ENCODE measurements at regions not wholly inside any gene's neighbourhood (a gene's known extent, or its start where the extent isn't known, plus 50 kb on each side); places are given as distances from the start of the nearest gene placed in this dataset.
A peak's percentile ranks its signal among the peaks of the same experiment; 100 is the strongest.

- Histone ChIP-seq H3K27me3 (ENCODE audit: control insufficient read depth, insufficient read depth, low read length) (peaks cover 2% of the 10 kb centered on the region), H3K4me3 (ENCODE audit: low read depth, low read length) (no peak overlapping the region), H3K36me3 (ENCODE audit: control insufficient read depth, insufficient read depth, low read length) (no peaks in the 10 kb centered on the region)
- DNase-seq (ENCODE audit: low read depth) (no peak), FAIRE-seq (no peak)
- TF ChIP-seq CTCF (IDR thresholded peaks at IDR 0.05; ENCODE audit: insufficient read depth, low read length, severe bottlenecking): no peak
These were observed 68.6 kb upstream of the PAX6 start for GRCh38 chr11:31879681-31880080.

- no peak for TF ChIP-seq CTCF (IDR thresholded peaks at IDR 0.05; ENCODE audit: insufficient read depth, low read length, severe bottlenecking)
- FAIRE-seq: no peak
- Histone ChIP-seq H3K4me3 (ENCODE audit: low read depth, low read length) (no peak overlapping the region), H3K27me3 (ENCODE audit: control insufficient read depth, insufficient read depth, low read length) (peaks cover 5% of the 10 kb centered on the region), H3K36me3 (ENCODE audit: control insufficient read depth, insufficient read depth, low read length) (no peaks in the 10 kb centered on the region)
- DNase-seq (ENCODE audit: low read depth): no peak
These were observed 66.7 kb upstream of the PAX6 start for GRCh38 chr11:31877863-31878262.

- H3K27me3 ChIP-seq (ENCODE audit: control insufficient read depth, insufficient read depth, low read length): peaks cover 5% of the 10 kb centered on the region
These were observed 66.0 kb upstream of the PAX6 start for GRCh38 chr11:31877083-31877482.

GRCh38 chr11:31875866-31876560 is 64.9 kb upstream of the PAX6 start:
- FAIRE-seq (no peak), DNase-seq (ENCODE audit: low read depth) (no peak)
- no peaks in the 10 kb centered on the region for H3K36me3 ChIP-seq (ENCODE audit: control insufficient read depth, insufficient read depth, low read length)
- peaks cover 5% of the 10 kb centered on the region for H3K27me3 ChIP-seq (ENCODE audit: control insufficient read depth, insufficient read depth, low read length)
- H3K4me3 ChIP-seq (ENCODE audit: low read depth, low read length): no peak overlapping the region
- no peak for TF ChIP-seq CTCF (IDR thresholded peaks at IDR 0.05; ENCODE audit: insufficient read depth, low read length, severe bottlenecking)

More at GRCh38 chr11:31877083-31877482, 66.0 kb upstream of the PAX6 start:
- no peak for TF ChIP-seq CTCF (IDR thresholded peaks at IDR 0.05; ENCODE audit: insufficient read depth, low read length, severe bottlenecking)
- no peak for DNase-seq (ENCODE audit: low read depth)
- H3K4me3 ChIP-seq (ENCODE audit: low read depth, low read length): no peak overlapping the region
- no peak for FAIRE-seq
- no peaks in the 10 kb centered on the region for H3K36me3 ChIP-seq (ENCODE audit: control insufficient read depth, insufficient read depth, low read length)

GRCh38 chr11:31874631-31875191 is 63.6 kb upstream of the PAX6 start:
- FAIRE-seq (no peak), DNase-seq (ENCODE audit: low read depth) (no peak)
- H3K27me3 ChIP-seq (ENCODE audit: control insufficient read depth, insufficient read depth, low read length): peaks cover 5% of the 10 kb centered on the region
- TF ChIP-seq CTCF (IDR thresholded peaks at IDR 0.05; ENCODE audit: insufficient read depth, low read length, severe bottlenecking): no peak
- no peak overlapping the region for H3K4me3 ChIP-seq (ENCODE audit: low read depth, low read length)
- no peaks in the 10 kb centered on the region for H3K36me3 ChIP-seq (ENCODE audit: control insufficient read depth, insufficient read depth, low read length)

- peaks cover 5% of the 10 kb centered on the region for H3K27me3 ChIP-seq (ENCODE audit: control insufficient read depth, insufficient read depth, low read length)
- no peak for TF ChIP-seq CTCF (IDR thresholded peaks at IDR 0.05; ENCODE audit: insufficient read depth, low read length, severe bottlenecking)
- no peak for FAIRE-seq
- no peaks in the 10 kb centered on the region for H3K36me3 ChIP-seq (ENCODE audit: control insufficient read depth, insufficient read depth, low read length)
- H3K4me3 ChIP-seq (ENCODE audit: low read depth, low read length): no peak overlapping the region
- DNase-seq (ENCODE audit: low read depth): peak; percentile 25
These were observed 62.0 kb upstream of the PAX6 start for GRCh38 chr11:31873124-31873523.
